ENCODE measurements at regions not wholly inside any gene's neighbourhood (a gene's known extent, or its start where the extent isn't known, plus 50 kb on each side); places are given as distances from the start of the nearest gene placed in this dataset.
A peak's percentile ranks its signal among the peaks of the same experiment; 100 is the strongest.

DNA sequence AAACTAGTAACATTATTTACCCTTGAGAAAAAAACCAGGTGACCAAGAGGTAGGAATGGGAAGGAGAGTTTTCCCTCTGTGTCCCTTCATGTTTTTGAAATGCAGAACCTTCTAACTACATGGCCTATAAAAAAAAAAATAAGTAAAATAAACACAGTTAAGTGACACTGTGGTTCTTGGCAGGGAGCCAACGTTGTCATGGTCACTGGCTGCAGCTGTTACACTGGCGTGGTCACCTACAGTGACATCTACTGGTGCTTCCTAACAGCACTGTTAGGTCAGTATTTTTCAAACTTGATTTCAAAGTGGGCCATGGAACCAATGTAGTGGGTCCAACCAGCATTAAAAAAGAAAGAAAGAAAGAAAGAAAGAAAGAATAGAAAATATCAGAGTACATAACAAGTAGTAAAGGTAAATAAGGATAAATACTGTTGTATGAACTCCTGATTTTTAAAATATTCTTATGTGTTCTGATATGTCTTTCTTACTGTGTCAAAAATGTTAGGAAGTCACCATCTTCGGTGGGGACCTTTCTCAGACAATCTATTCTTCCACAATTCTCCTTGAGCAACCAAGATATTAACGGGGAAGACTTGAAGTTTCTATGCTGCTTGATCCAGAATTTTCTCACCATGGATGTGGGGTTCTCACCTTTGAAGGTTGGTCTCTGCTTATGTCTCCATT, 59.1 kb upstream of the PJA2 start:
- TF ChIP-seq CTCF (IDR thresholded peaks at IDR 0.05), result peak; percentile 58 to 70 (median 66)
- TF ChIP-seq POLR2A (IDR thresholded peaks at IDR 0.05), result no peak

Measured in sigmoid colon (tissue), 3 donors.